Urinary bladder (tissue), 3 donors: ENCODE measurements at regions not wholly inside any gene's neighbourhood (a gene's known extent, or its start where the extent isn't known, plus 50 kb on each side); places are given as distances from the start of the nearest gene placed in this dataset.

Experiments used
- DNase-seq: peaks from one replicate; pipeline ENCODE4 v3.0.0-alpha.2; 2015; ENCODE audit errors: extremely low spot score
- H3K27ac ChIP-seq: one replicate; pipeline ENCODE4 v1.5.1; 2013; ENCODE audit warnings: low read depth, mild to moderate bottlenecking, moderate library complexity
- H3K36me3 ChIP-seq: one replicate; pipeline ENCODE4 v1.6.1; 2013; ENCODE audit warnings: mild to moderate bottlenecking, moderate library complexity; ENCODE audit not compliant: insufficient read depth
- H3K4me1 ChIP-seq: one replicate; pipeline ENCODE4 v1.6.1; 2013; ENCODE audit warnings: mild to moderate bottlenecking, moderate library complexity; ENCODE audit not compliant: insufficient read depth
- H3K4me3 ChIP-seq: one replicate; pipeline ENCODE4 v1.5.1; 2013; ENCODE audit warnings: low read depth, low read length
- WGBS: extraction: QIAGEN DNeasy Blood & Tissue Kit; methylation state at CpG from one replicate; pipeline ENCODE4 v1.1.7; 2013; 5-methylcytosine and 5-hydroxymethylcytosine counted together
- donor health status: healthy with polysubstance abuse.
- donor health status: healthy.

DNA sequence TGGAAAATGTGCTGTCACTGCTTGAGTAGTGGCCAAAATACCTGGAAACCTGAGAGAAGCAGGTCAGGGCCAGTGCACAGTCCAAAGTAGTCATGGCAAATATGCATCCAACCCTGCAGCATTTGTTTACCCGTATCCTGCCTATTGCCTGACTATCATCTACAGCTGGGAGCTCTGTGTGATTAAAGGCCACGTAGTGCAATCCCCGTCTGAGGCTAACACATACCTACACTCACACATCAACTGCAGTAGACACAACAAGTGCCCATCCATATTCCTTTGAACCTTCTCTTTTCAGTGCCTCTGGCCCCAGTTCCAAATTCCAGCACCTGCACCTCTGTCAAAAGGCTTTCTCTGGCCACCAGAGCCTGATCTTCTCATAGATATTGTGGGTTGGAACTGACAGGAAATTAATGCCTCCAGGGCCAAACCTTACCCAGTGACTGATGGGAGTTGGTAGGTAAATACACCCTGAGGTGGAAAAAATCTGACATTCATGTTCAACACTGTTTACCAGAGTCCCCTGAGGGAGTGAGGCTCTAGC lies 383.0 kb downstream of the SETD4 start:
- no peak overlapping the region for H3K4me3 ChIP-seq
- no peak overlapping the region for H3K27ac ChIP-seq
- WGBS: 74% methylated on average over 3 of the region's 3 CpGs

DNA sequence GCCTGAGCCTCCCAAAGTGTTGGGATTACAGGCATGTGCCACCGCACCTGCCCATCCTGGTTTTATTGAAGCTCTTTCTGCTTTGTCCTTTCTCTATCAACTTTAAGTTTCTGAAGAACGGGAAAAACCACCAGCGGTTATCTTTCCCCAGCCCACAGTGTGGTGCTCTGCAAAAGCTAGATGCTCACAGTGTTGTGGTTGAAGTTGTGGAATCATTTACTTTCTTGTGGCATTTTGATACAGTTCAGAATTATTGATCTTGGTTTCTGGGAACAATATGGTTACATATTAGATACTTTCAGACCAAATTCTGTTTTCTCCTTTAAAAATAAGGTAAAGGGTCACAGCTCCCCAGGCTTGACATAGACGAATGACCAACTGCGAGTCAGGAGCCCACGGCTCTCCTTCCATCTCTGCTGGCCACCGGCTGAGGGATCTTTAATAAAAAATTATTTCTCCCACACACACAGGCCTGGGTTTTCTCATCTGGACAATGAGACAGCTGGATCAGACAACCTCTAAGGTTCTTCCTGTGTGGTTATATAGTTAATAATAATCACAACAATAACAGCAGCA lies 385.3 kb downstream of the SETD4 start:
- 67% methylated on average over 7 of the region's 7 CpGs for WGBS
- no peaks in the 10 kb centered on the region for H3K4me1 ChIP-seq
- DNase-seq: no peak
- H3K36me3 ChIP-seq: no peaks in the 10 kb centered on the region
- no peak overlapping the region for H3K4me3 ChIP-seq
- no peak overlapping the region for H3K27ac ChIP-seq

More for the DNA sequence above, 383.0 kb downstream of the SETD4 start:
- Histone ChIP-seq H3K4me1 (no peaks in the 10 kb centered on the region), H3K36me3 (no peaks in the 10 kb centered on the region)
- DNase-seq: no peak

DNA sequence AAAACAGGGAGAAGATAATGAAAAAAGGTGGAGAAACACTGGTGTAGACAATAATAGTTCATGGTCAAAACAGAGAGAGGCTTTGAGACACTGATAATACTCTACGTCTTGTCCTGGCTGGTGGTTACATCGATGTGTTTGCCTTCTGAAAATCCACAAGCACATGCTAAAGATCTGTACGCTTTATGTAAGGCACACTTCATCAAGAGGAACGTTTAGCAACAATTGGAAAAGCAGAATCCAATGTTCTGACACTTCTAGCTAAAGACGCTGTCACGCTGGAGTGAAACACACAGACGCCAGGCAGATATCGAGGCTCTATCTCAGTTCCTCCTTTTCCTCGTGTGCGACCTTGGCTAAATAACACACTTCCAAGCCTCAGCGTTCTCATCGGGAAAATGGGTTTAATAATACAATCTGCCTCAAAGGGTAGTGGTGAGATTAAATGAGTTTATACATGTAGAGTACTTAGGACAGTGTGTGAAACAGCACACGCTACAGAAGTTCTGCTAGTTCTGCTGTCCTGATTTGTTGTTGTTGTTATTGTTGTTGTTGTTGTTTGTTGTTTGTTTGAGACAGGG lies 386.1 kb downstream of the SETD4 start:
- Histone ChIP-seq H3K4me1 (no peaks in the 10 kb centered on the region), H3K36me3 (no peaks in the 10 kb centered on the region), H3K4me3 (no peak overlapping the region), H3K27ac (no peak overlapping the region)
- DNase-seq: no peak
- WGBS: 86% methylated on average over 13 of the region's 13 CpGs

DNA sequence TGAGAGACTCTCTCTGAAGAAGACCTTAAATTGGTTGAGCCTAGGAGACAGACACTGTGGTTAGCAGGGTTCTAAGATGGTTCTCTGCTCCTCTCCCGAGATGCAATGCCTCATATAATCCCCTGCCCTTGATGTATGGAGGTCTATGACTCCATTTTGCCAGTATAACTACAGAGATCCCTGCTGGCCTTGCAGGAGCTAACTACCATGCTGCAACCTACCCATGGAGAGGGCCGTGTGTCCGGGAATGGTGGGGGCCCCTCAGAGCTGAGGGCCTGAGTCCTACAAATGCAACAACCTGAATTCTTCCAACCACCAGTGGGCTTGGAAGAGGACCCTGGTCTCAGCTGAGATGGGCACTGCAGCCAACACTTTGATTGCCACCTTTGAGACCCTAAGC lies 388.0 kb downstream of the SETD4 start:
- DNase-seq: no peak
- WGBS: 86% methylated on average over 3 of the region's 3 CpGs
- no peaks in the 10 kb centered on the region for H3K36me3 ChIP-seq

DNA sequence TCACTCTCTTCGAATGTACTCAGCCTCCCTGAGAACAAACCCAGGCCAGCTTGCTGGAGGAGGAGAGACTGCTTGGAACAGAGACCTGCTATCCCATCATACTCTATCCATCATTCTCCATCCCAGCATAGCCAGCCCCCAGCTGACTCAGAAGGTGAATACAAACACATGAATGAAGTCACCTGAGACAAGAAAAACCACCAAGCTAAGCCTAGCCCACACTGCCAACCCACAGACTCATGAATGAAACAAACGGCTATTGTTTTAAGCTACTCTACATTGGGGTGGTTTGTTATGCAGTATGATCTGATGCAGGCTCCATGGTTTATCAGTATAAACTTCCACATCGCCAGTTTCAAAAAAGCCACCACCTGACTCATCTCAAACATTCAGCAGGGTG lies 395.6 kb downstream of the SETD4 start:
- H3K4me3 ChIP-seq: no peak overlapping the region
- H3K27ac ChIP-seq: no peak overlapping the region
- no peaks in the 10 kb centered on the region for H3K4me1 ChIP-seq
- no peak for DNase-seq
- WGBS: 77% methylated on average over 3 of the region's 3 CpGs
- no peaks in the 10 kb centered on the region for H3K36me3 ChIP-seq

More for the DNA sequence above, 388.0 kb downstream of the SETD4 start:
- Histone ChIP-seq H3K4me1 (no peaks in the 10 kb centered on the region), H3K4me3 (no peak overlapping the region), H3K27ac (no peak overlapping the region)

DNA sequence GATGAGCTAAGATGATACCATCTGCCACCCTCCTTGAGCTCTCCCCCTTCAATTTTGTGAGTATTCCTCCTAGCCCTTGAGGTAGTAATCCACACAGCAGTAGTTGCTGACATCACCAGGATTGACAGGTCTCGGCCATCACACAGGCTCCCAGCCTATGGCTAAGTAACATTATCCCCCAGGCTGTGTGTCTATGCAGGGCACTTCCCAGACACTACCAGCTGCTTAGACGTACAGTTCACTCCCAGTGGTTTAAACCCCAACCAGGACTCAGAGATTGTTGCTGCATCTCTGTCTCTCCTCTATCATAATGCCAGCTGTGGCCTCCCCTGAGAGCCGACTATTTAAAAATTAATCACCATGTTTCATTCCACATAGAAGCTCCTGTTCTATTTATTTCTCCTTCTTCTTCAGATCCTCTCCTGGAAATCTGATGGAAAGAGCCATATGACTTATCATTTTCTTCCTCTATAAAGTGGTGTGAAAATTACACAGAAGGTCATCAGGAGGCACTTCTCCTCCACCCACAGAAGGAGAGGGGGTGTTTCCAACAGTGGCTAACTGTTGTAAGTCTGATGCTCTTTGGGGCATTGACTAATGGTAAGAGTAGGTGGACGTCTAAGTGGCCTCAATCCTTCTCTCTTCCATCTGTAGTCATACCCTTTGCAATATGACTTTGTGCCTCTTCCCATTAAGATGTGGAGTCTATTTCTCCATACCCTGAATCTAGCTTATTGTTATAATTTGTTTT lies 396.3 kb downstream of the SETD4 start:
- Histone ChIP-seq H3K27ac (no peak overlapping the region), H3K4me1 (no peaks in the 10 kb centered on the region), H3K4me3 (no peak overlapping the region), H3K36me3 (no peaks in the 10 kb centered on the region)
- WGBS: 72% methylated on average over 4 of the region's 4 CpGs
- DNase-seq: no peak

DNA sequence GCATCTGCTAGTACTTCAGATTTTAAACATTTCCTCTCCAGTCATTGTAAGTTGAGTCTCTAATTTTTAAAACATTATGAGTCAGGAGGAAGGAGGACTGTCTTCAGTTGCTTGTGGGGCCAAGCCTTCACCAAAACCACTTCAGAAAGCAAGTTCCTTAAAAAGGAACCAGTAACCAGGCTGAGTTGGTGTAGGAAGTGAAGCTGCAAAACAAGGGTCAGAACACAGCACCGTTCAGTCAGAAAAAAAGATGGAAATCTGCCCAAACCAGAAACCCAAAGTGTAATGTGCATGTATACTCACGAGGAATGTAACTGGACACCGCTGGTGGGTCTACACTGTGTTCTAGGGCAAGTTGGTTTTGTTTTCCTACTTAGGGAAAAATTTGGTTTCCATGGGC lies 402.1 kb downstream of the SETD4 start:
- H3K27ac ChIP-seq: no peak overlapping the region
- no peak for DNase-seq
- no peaks in the 10 kb centered on the region for H3K36me3 ChIP-seq
- H3K4me3 ChIP-seq: no peak overlapping the region
- WGBS: 48% methylated on average over 3 of the region's 3 CpGs
- H3K4me1 ChIP-seq: no peaks in the 10 kb centered on the region

DNA sequence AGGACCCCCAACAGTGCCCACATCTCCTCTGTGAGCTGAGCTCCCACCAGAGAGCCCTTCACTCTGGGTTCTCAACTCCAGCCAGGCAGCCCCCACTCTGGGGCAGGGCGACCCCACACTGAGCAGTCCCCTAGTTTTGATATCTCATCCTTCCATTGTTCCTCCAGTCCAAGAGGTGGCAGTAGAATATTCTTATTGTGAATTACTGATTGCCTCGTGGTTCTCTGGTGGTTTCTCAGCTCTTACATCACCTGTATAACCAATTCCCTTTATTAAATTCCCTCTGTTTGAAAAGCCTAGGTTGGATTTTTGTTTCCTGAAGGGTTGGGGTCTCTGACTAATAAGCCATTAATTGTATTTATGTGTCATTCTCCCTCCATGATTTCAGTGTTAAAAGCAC lies 407.5 kb downstream of the SETD4 start:
- no peak overlapping the region for H3K27ac ChIP-seq
- no peak overlapping the region for H3K4me3 ChIP-seq
- no peaks in the 10 kb centered on the region for H3K4me1 ChIP-seq
- no peak for DNase-seq
- no peaks in the 10 kb centered on the region for H3K36me3 ChIP-seq
- WGBS: 78% methylated on average over 2 of the region's 2 CpGs

DNA sequence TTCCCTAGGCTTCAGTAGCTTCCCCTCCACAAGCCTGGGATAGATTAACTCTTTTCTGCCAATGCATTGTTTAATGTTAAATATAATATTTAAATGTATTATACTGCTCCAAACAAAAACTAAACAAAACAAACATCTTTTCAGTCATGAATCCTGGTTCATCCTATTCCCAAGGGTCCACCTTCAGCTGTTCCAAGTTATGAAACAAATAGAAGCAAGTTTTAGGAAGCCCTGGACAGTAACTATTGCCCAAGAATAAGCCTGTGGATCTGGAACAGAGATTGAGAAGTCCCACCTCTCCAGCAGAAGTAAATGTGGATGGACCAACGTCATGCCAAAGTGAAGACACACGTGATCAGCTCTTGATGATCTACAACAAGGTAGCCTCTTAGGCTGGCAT lies 408.1 kb downstream of the SETD4 start:
- DNase-seq: no peak
- Histone ChIP-seq H3K36me3 (no peaks in the 10 kb centered on the region), H3K27ac (no peak overlapping the region), H3K4me1 (no peaks in the 10 kb centered on the region), H3K4me3 (no peak overlapping the region)
- WGBS: 53% methylated on average over 2 of the region's 2 CpGs

DNA sequence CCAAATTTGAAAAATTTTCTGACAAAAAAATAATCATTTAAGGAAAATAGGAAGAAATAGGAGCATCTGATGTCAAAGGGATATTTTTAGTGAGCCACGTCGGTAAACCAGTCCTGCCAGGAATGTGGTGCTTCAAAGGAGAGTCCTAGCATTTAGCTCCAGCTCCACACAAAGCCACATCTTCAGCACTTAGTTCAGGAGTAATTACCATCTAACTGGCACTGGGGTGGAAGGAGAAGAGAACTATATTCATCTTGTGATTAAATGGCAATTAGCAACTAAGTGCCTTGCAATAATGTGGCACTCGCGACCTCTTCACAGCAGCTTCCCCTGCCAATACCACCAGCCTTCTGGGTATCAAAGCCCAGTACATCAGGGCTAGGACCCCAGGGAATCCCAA lies 409.1 kb downstream of the SETD4 start:
- H3K27ac ChIP-seq: no peak overlapping the region
- no peaks in the 10 kb centered on the region for H3K4me1 ChIP-seq
- 48% methylated on average over 4 of the region's 4 CpGs for WGBS
- no peak overlapping the region for H3K4me3 ChIP-seq
- H3K36me3 ChIP-seq: no peaks in the 10 kb centered on the region
- DNase-seq: no peak

DNA sequence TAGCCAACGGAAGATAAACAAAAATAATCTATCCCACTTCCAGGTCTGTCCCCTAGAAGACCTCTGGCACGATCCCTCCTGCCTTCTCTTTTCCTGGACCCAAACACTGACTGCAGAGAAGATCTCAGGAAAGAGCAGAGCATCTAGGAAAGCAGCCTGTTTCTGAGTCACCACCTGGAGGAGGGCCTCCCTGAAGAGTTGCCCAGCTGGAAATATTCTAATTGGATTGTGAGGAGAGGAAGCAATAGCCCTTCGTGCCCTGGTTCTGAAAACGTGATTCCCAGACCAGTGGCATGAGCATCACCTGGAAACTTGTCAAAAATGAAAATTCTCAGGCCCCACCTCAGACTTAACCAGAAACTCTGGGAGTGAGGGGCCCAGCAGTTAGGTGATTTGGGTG lies 411.1 kb downstream of the SETD4 start:
- 18% methylated on average over 4 of the region's 4 CpGs for WGBS
- no peaks in the 10 kb centered on the region for H3K36me3 ChIP-seq
- no peak overlapping the region for H3K27ac ChIP-seq
- DNase-seq: no peak
- H3K4me3 ChIP-seq: no peak overlapping the region
- no peaks in the 10 kb centered on the region for H3K4me1 ChIP-seq

DNA sequence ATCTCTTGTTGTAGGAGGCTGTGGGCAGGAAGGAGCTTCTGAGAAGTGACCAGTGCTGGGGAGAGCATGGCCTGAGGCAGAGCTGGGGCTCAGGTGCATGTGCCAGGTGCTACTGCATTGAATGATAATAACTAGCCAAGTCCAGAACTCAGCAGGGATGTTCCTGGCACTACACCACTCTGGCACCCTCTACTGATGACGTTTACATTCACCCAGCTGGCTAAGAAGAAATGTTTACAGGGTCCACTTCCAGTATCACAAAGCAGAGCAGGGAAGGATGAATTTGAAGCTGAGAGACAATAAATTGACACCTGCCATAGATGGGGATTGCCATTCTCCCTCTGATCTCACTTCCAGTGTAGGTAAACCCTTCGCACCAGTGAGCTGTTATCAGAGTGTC lies 411.8 kb downstream of the SETD4 start:
- 49% methylated on average over 2 of the region's 2 CpGs for WGBS
- no peak overlapping the region for H3K4me3 ChIP-seq
- no peaks in the 10 kb centered on the region for H3K36me3 ChIP-seq
- H3K27ac ChIP-seq: no peak overlapping the region
- H3K4me1 ChIP-seq: no peaks in the 10 kb centered on the region
- DNase-seq: no peak

DNA sequence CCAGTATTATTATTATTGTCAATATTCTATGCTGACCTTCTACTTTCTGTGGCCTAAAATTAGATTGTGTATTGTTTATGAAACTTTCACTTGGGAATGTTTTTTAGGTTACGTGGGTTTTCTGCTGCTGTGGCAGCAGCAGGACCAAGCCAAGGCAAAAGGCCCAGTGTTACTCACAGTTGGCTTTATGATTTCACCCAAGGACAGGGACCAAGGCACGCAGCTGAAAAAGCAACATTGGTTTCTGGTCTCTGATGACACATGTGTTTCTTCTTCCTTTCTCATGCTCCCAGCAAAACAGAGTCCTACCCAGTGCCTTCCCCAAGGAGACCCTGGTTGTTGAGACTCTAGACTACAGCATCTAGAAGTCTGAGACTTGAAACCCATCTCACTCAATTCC lies 413.7 kb downstream of the SETD4 start:
- no peak overlapping the region for H3K4me3 ChIP-seq
- H3K4me1 ChIP-seq: no peaks in the 10 kb centered on the region
- no peak overlapping the region for H3K27ac ChIP-seq
- DNase-seq: no peak
- 86% methylated on average over 2 of the region's 2 CpGs for WGBS
- no peaks in the 10 kb centered on the region for H3K36me3 ChIP-seq

DNA sequence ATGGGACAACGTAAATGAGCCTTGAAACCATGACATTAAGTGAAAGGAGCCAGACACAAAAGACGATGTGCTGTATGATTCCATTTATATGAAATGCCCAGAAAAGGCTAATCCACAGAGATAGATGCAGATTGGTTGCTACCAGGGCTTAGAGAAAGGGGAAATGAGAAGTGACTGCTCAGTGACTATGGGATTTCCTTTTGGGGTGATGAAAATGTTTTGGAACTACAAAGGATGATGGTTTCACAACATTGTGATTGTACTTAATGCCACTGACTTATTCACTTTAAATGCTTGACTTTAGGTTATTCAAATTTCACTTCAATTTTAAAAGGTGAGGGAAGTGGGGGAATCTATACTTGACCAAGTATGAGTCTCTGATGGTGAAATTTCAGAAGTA lies 414.3 kb downstream of the SETD4 start:
- Histone ChIP-seq H3K27ac (no peak overlapping the region), H3K36me3 (no peaks in the 10 kb centered on the region), H3K4me3 (no peak overlapping the region), H3K4me1 (no peaks in the 10 kb centered on the region)
- no peak for DNase-seq
- 82% methylated on average over 2 of the region's 2 CpGs for WGBS
